ENCODE measurements at regions not wholly inside any gene's neighbourhood (a gene's known extent, or its start where the extent isn't known, plus 50 kb on each side); places are given as distances from the start of the nearest gene placed in this dataset.

- no peak for TF ChIP-seq CTCF (IDR thresholded peaks at IDR 0.05; ENCODE audit: poor library complexity, severe bottlenecking)
- TF ChIP-seq RAD21 (conservative IDR thresholded peaks at IDR 0.05), result no peak
- TF ChIP-seq EP300 (conservative IDR thresholded peaks at IDR 0.05; ENCODE audit: poor library complexity, severe bottlenecking), result no peak
- TF ChIP-seq POLR2AphosphoS5 (IDR thresholded peaks at IDR 0.05), result no peak
- no peak for TF ChIP-seq EZH2 (IDR thresholded peaks at IDR 0.05; ENCODE audit: borderline replicate concordance, insufficient read depth, low read length, poor library complexity, severe bottlenecking)
Observed at GRCh38 chr12:89092297-89092696, 260.0 kb downstream of the DUSP6 start.
